Astrocyte (in vitro differentiated cells and primary cell): ENCODE measurements at regions not wholly inside any gene's neighbourhood (a gene's known extent, or its start where the extent isn't known, plus 50 kb on each side); places are given as distances from the start of the nearest gene placed in this dataset.

ENCODE experiments used
- DNase-seq: peaks from one replicate; pipeline ENCODE4 v3.0.0-alpha.2; 2010; ENCODE audit warnings: low read depth
- FAIRE-seq: peaks from 2 replicates; lab custom pipeline; 2011; peaks lifted over from hg19 to GRCh38; lab: Jason Lieb, UNC
- H2AFZ ChIP-seq: 2 replicates; pipeline ENCODE4 v1.6.0; 2012; ENCODE audit warnings: low read depth, low read length, inconsistent platforms
- H3K27ac ChIP-seq: 2 replicates; pipeline ENCODE4 v1.5.1; 2011; ENCODE audit warnings: low read depth, low read length, inconsistent platforms
- H3K27me3 ChIP-seq: 2 replicates; pipeline ENCODE4 v1.6.0; 2011; ENCODE audit warnings: low read length, inconsistent platforms; ENCODE audit not compliant: insufficient read depth
- H3K36me3 ChIP-seq: 2 replicates; pipeline ENCODE4 v1.5.1; 2011; ENCODE audit warnings: low read length, inconsistent platforms; ENCODE audit not compliant: insufficient read depth
- H3K4me1 ChIP-seq: 2 replicates; pipeline ENCODE4 v1.5.1; 2011; ENCODE audit warnings: low read length, inconsistent platforms; ENCODE audit not compliant: insufficient read depth
- H3K4me2 ChIP-seq: 2 replicates; pipeline ENCODE4 v1.6.0; 2012; ENCODE audit warnings: low read length, inconsistent platforms
- H3K4me3 ChIP-seq: 2 replicates; pipeline ENCODE4 v1.5.1; 2011; ENCODE audit warnings: low read depth, mild to moderate bottlenecking, low read length, inconsistent platforms; ENCODE audit not compliant: insufficient read depth
- H3K79me2 ChIP-seq: 2 replicates; pipeline ENCODE4 v1.6.0; 2012; ENCODE audit warnings: mild to moderate bottlenecking, low read length, inconsistent platforms; ENCODE audit not compliant: insufficient read depth
- H3K9ac ChIP-seq: 2 replicates; pipeline ENCODE4 v1.6.0; 2012; ENCODE audit warnings: mild to moderate bottlenecking, low read length, inconsistent platforms
- H3K9me3 ChIP-seq: 2 replicates; pipeline ENCODE4 v1.5.1; 2012; ENCODE audit warnings: low read depth, mild to moderate bottlenecking, low read length, inconsistent platforms; ENCODE audit not compliant: insufficient read depth
- H4K20me1 ChIP-seq: 2 replicates; pipeline ENCODE4 v1.6.0; 2012; ENCODE audit warnings: low read length, inconsistent platforms; ENCODE audit not compliant: insufficient read depth
- H3K27ac Mint-ChIP-seq: one replicate; pipeline ENCODE4 v1.8.0; 2021; ENCODE audit warnings: mild to moderate bottlenecking, mixed read lengths; ENCODE audit not compliant: unreplicated experiment
- H3K27me3 Mint-ChIP-seq: one replicate; pipeline ENCODE4 v1.8.0; 2021; ENCODE audit warnings: low read depth, mixed read lengths; ENCODE audit not compliant: unreplicated experiment
- H3K36me3 Mint-ChIP-seq: one replicate; pipeline ENCODE4 v1.8.0; 2021; ENCODE audit warnings: low read depth, mixed read lengths; ENCODE audit not compliant: unreplicated experiment
- H3K4me1 Mint-ChIP-seq: one replicate; pipeline ENCODE4 v1.8.0; 2021; ENCODE audit warnings: low read depth, mixed read lengths; ENCODE audit not compliant: unreplicated experiment
- H3K4me3 Mint-ChIP-seq: one replicate; pipeline ENCODE4 v1.8.0; 2021; ENCODE audit warnings: mild to moderate bottlenecking, moderate library complexity, mixed read lengths; ENCODE audit not compliant: unreplicated experiment
- H3K9me3 Mint-ChIP-seq: one replicate; pipeline ENCODE4 v1.8.0; 2021; ENCODE audit warnings: mild to moderate bottlenecking, mixed read lengths; ENCODE audit not compliant: unreplicated experiment
- CTCF ChIP-seq: IDR thresholded peaks from 2 replicates; pipeline ENCODE4 v1.5.1; 2011; ENCODE audit warnings: low read depth, mild to moderate bottlenecking, inconsistent platforms, low read length, moderate library complexity; ENCODE audit not compliant: insufficient read depth
- EZH2 ChIP-seq: IDR thresholded peaks from 2 replicates; pipeline ENCODE4 v1.6.1; 2012; ENCODE audit warnings: mild to moderate bottlenecking, low read length, inconsistent platforms; ENCODE audit not compliant: insufficient read depth

DNA sequence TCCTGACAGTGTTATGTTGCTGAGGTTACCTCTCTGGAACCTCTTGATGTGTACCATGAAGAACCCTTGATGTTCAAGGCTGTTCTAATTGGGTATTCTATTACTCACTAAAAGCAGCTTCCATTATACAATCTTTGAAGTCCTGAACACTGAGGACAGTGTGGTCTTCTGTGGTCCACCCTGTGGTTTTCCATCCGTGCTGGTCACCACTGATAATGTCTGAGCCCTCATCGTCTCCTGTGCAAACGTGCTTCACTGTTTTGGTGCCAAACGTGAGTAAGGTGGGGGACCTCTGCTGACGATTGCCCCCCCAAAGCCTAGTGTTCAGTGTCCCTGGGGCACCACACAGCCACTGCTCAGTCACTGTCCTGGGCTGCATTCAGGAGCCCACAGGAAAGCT lies 259.7 kb upstream of the ANKRD55 start:
- H2AFZ ChIP-seq = no peak overlapping the region

GRCh38 chr5:56490971-56491468 lies 257.9 kb upstream of the ANKRD55 start:
- TF ChIP-seq EZH2 (no peak), CTCF (no peak)
- H4K20me1 ChIP-seq = no peaks in the 10 kb centered on the region
- no peak overlapping the region for H3K27ac ChIP-seq
- no peak overlapping the region for H3K9ac ChIP-seq
- FAIRE-seq = no peak
- H3K27ac Mint-ChIP-seq = no peak overlapping the region
- peaks cover 3% of the 10 kb centered on the region for H3K36me3 Mint-ChIP-seq
- no peaks in the 10 kb centered on the region for H3K4me1 ChIP-seq
- H3K79me2 ChIP-seq = no peaks in the 10 kb centered on the region
- peaks cover 30% of the 10 kb centered on the region for H3K27me3 Mint-ChIP-seq
- H3K4me3 ChIP-seq = no peak overlapping the region
- H2AFZ ChIP-seq = no peak overlapping the region
- H3K4me3 Mint-ChIP-seq = no peak overlapping the region
- no peak for DNase-seq
- peaks cover 2% of the 10 kb centered on the region for H3K9me3 Mint-ChIP-seq
- H3K4me2 ChIP-seq = no peak overlapping the region
- peaks cover 12% of the 10 kb centered on the region for H3K4me1 Mint-ChIP-seq
- H3K36me3 ChIP-seq = no peaks in the 10 kb centered on the region
- peaks cover 3% of the 10 kb centered on the region for H3K27me3 ChIP-seq
- no peaks in the 10 kb centered on the region for H3K9me3 ChIP-seq

More for the DNA sequence above, 259.7 kb upstream of the ANKRD55 start:
- H3K9me3 ChIP-seq = no peaks in the 10 kb centered on the region
- FAIRE-seq (no peak), DNase-seq (no peak)
- H3K9ac ChIP-seq = no peak overlapping the region
- no peaks in the 10 kb centered on the region for H3K9me3 Mint-ChIP-seq
- H3K4me1 Mint-ChIP-seq = peaks cover 12% of the 10 kb centered on the region
- H3K27ac ChIP-seq = no peak overlapping the region
- H3K36me3 ChIP-seq = no peaks in the 10 kb centered on the region
- no peaks in the 10 kb centered on the region for H4K20me1 ChIP-seq
- H3K27me3 Mint-ChIP-seq = peaks cover 26% of the 10 kb centered on the region
- no peaks in the 10 kb centered on the region for H3K4me1 ChIP-seq
- H3K36me3 Mint-ChIP-seq = no peaks in the 10 kb centered on the region
- no peak overlapping the region for H3K4me2 ChIP-seq
- no peak overlapping the region for H3K4me3 ChIP-seq
- peaks cover 3% of the 10 kb centered on the region for H3K27me3 ChIP-seq
- H3K4me3 Mint-ChIP-seq = no peak overlapping the region
- H3K27ac Mint-ChIP-seq = no peak overlapping the region
- TF ChIP-seq CTCF = no peak
- TF ChIP-seq EZH2 = no peak
- no peaks in the 10 kb centered on the region for H3K79me2 ChIP-seq

GRCh38 chr5:56489272-56489671 lies 256.1 kb upstream of the ANKRD55 start:
- peaks cover 3% of the 10 kb centered on the region for H3K27me3 ChIP-seq
- H3K9ac ChIP-seq = no peak overlapping the region
- H3K36me3 ChIP-seq = no peaks in the 10 kb centered on the region
- H3K79me2 ChIP-seq = no peaks in the 10 kb centered on the region
- H4K20me1 ChIP-seq = no peaks in the 10 kb centered on the region
- peaks cover 4% of the 10 kb centered on the region for H3K9me3 Mint-ChIP-seq
- H3K27me3 Mint-ChIP-seq = peaks cover 25% of the 10 kb centered on the region
- H3K4me1 ChIP-seq = no peaks in the 10 kb centered on the region
- no peak overlapping the region for H3K4me2 ChIP-seq
- H3K27ac ChIP-seq = no peak overlapping the region
- no peak overlapping the region for H3K4me3 Mint-ChIP-seq
- no peak for TF ChIP-seq EZH2
- TF ChIP-seq CTCF = no peak
- FAIRE-seq (no peak), DNase-seq (no peak)
- no peak overlapping the region for H3K4me3 ChIP-seq
- no peak overlapping the region for H2AFZ ChIP-seq
- peaks cover 8% of the 10 kb centered on the region for H3K4me1 Mint-ChIP-seq
- H3K9me3 ChIP-seq = no peaks in the 10 kb centered on the region
- no peak overlapping the region for H3K27ac Mint-ChIP-seq
- peaks cover 3% of the 10 kb centered on the region for H3K36me3 Mint-ChIP-seq
